HEK293 (cell line): ENCODE measurements at regions not wholly inside any gene's neighbourhood (a gene's known extent, or its start where the extent isn't known, plus 50 kb on each side); places are given as distances from the start of the nearest gene placed in this dataset.

Experiments
- CTCF ChIA-PET: fragments of 350-600 bp; formaldehyde crosslinking; extraction: SDS; loops from one replicate; lab custom pipeline; 2021; ENCODE audit warnings: antibody characterized with exemption; lab: Yijun Ruan, JAX
- POLR2A ChIA-PET: fragments of 300-600 bp; formaldehyde crosslinking; extraction: SDS; loops from one replicate; lab custom pipeline; 2020; ENCODE audit warnings: antibody characterized with exemption, inconsistent platforms; lab: Yijun Ruan, JAX
- H3K27ac ChIP-seq: fragments of 200-500 bp; sonication (Bioruptor generic); 2 replicates; pipeline ENCODE4 v1.5.1; 2014; ENCODE audit warnings: low read depth, low read length, control low read depth, inconsistent platforms; ENCODE audit errors: extremely low read depth
- H3K36me3 ChIP-seq, 2 experiments: fragments of 200-500 bp in 1 of 2; sonication (Bioruptor generic) in 1 of 2; 1 replicate in 1 of 2; 2 replicates in 1 of 2; pipeline ENCODE4 v1.5.1; 2014 to 2017; ENCODE audit warnings: inconsistent platforms in 2 of 2, low read length in 2 of 2; ENCODE audit not compliant: control insufficient read depth in 2 of 2, insufficient read depth in 1 of 2
- H3K4me1 ChIP-seq: fragments of 200-500 bp; sonication (Bioruptor generic); 2 replicates; pipeline ENCODE4 v1.5.1; 2014; ENCODE audit warnings: mild to moderate bottlenecking, low read length, inconsistent platforms; ENCODE audit not compliant: control insufficient read depth, insufficient read depth
- H3K4me3 ChIP-seq: 2 replicates; pipeline ENCODE4 v1.5.1; 2011; ENCODE audit warnings: low read depth, mild to moderate bottlenecking, control low read depth, low read length, moderate library complexity
- H3K9me3 ChIP-seq: fragments of 200-500 bp; sonication (Bioruptor generic); 2 replicates; pipeline ENCODE4 v1.5.1; 2014; ENCODE audit warnings: low read depth, low read length, inconsistent platforms; ENCODE audit not compliant: control insufficient read depth, insufficient read depth
- HOXA7 ChIP-seq: sonication (generic); formaldehyde crosslinking; IDR thresholded peaks from 2 replicates; pipeline ENCODE4 v1.8.1; 2022; ENCODE audit warnings: missing genetic modification reagents, borderline replicate concordance
- KLF1 ChIP-seq: fragments of 450-650 bp; formaldehyde crosslinking; IDR thresholded peaks from 2 replicates; pipeline ENCODE4 v1.5.1; 2016; ENCODE audit warnings: missing biosample characterization, missing genetic modification characterization
- REST ChIP-seq: fragments of 450-650 bp; formaldehyde crosslinking; IDR thresholded peaks from 2 replicates; pipeline ENCODE4 v1.5.1; 2016; ENCODE audit warnings: missing biosample characterization, missing genetic modification characterization
- SP2 ChIP-seq: fragments of 450-650 bp; formaldehyde crosslinking; IDR thresholded peaks from 2 replicates; pipeline ENCODE4 v1.5.1; 2016; ENCODE audit warnings: missing biosample characterization, missing genetic modification characterization
- TRIM28 ChIP-seq: IDR thresholded peaks from 2 replicates; pipeline ENCODE4 v1.6.1; 2011; ENCODE audit warnings: low read length, control low read depth, borderline replicate concordance
- WT1 ChIP-seq: fragments of 450-650 bp; formaldehyde crosslinking; IDR thresholded peaks from 2 replicates; pipeline ENCODE4 v1.5.1; 2016; ENCODE audit warnings: missing biosample characterization, missing genetic modification characterization
- ZBTB21 ChIP-seq: fragments of 450-650 bp; formaldehyde crosslinking; IDR thresholded peaks from 2 replicates; pipeline ENCODE4 v1.5.1; 2017; ENCODE audit warnings: missing biosample characterization, missing genetic modification characterization
- ZFP3 ChIP-seq: fragments of 450-650 bp; formaldehyde crosslinking; IDR thresholded peaks from 2 replicates; pipeline ENCODE4 v1.5.1; 2016; ENCODE audit warnings: low read depth, missing biosample characterization, missing genetic modification characterization
- ZFP41 ChIP-seq: fragments of 450-650 bp; formaldehyde crosslinking; IDR thresholded peaks from 2 replicates; pipeline ENCODE4 v1.5.1; 2016; ENCODE audit warnings: missing biosample characterization, missing genetic modification characterization, borderline replicate concordance
- ZNF114 ChIP-seq: fragments of 450-650 bp; formaldehyde crosslinking; IDR thresholded peaks from 2 replicates; pipeline ENCODE4 v1.5.0; 2017; ENCODE audit warnings: missing biosample characterization, missing genetic modification characterization
- ZNF174 ChIP-seq: fragments of 450-650 bp; formaldehyde crosslinking; IDR thresholded peaks from 2 replicates; pipeline ENCODE4 v1.5.0; 2017; ENCODE audit warnings: missing biosample characterization, mild to moderate bottlenecking, missing genetic modification characterization
- ZNF184 ChIP-seq: fragments of 450-650 bp; IDR thresholded peaks from 2 replicates; pipeline ENCODE4 v1.5.1; 2018; ENCODE audit warnings: missing biosample characterization, mild to moderate bottlenecking, missing genetic modification characterization
- ZNF19 ChIP-seq: fragments of 450-650 bp; formaldehyde crosslinking; IDR thresholded peaks from 2 replicates; pipeline ENCODE4; 2016; ENCODE audit warnings: missing biosample characterization, missing genetic modification characterization, low read depth
- ZNF23 ChIP-seq: fragments of 450-650 bp; formaldehyde crosslinking; IDR thresholded peaks from 2 replicates; pipeline ENCODE4 v1.5.1; 2016; ENCODE audit warnings: missing biosample characterization, missing genetic modification characterization, borderline replicate concordance
- ZNF366 ChIP-seq: fragments of 450-650 bp; formaldehyde crosslinking; conservative IDR thresholded peaks from 2 replicates; pipeline ENCODE4 v1.5.1; 2016; ENCODE audit warnings: missing biosample characterization, missing genetic modification characterization
- ZNF416 ChIP-seq: fragments of 450-650 bp; formaldehyde crosslinking; IDR thresholded peaks from 2 replicates; pipeline ENCODE4 v1.5.1; 2016; ENCODE audit warnings: missing biosample characterization, missing genetic modification characterization
- ZNF558 ChIP-seq: fragments of 450-650 bp; formaldehyde crosslinking; IDR thresholded peaks from 2 replicates; pipeline ENCODE4 v1.5.1; 2016; ENCODE audit warnings: missing biosample characterization, missing genetic modification characterization
- ZNF560 ChIP-seq: fragments of 450-650 bp; formaldehyde crosslinking; IDR thresholded peaks from 2 replicates; pipeline ENCODE4 v1.5.1; 2017; ENCODE audit warnings: missing biosample characterization, missing genetic modification characterization, borderline replicate concordance
- ZNF660 ChIP-seq: fragments of 450-650 bp; IDR thresholded peaks from 2 replicates; pipeline ENCODE4 v1.5.1; 2018; ENCODE audit warnings: missing biosample characterization, mild to moderate bottlenecking, missing genetic modification characterization
- ZNF664 ChIP-seq: fragments of 450-650 bp; formaldehyde crosslinking; IDR thresholded peaks from 2 replicates; pipeline ENCODE4 v1.5.1; 2016; ENCODE audit warnings: missing biosample characterization, missing genetic modification characterization
- ZNF677 ChIP-seq: fragments of 450-650 bp; IDR thresholded peaks from 2 replicates; pipeline ENCODE4 v1.5.0; 2018; ENCODE audit warnings: missing biosample characterization, mild to moderate bottlenecking, missing genetic modification characterization, moderate library complexity
- ZNF76 ChIP-seq: fragments of 450-650 bp; formaldehyde crosslinking; IDR thresholded peaks from 2 replicates; pipeline ENCODE4; 2016; ENCODE audit warnings: low read depth, missing biosample characterization, missing genetic modification characterization, borderline replicate concordance
- ZNF768 ChIP-seq: fragments of 450-650 bp; formaldehyde crosslinking; IDR thresholded peaks from 2 replicates; pipeline ENCODE4 v1.5.1; 2018; ENCODE audit warnings: missing biosample characterization, mild to moderate bottlenecking, missing genetic modification characterization
- ZNF776 ChIP-seq: fragments of 450-650 bp; formaldehyde crosslinking; IDR thresholded peaks from 2 replicates; pipeline ENCODE4 v1.5.0; 2017; ENCODE audit warnings: missing biosample characterization, missing genetic modification characterization, borderline replicate concordance
- TF ChIP-seq, protein P1 (sequence below): fragments of 450-650 bp; formaldehyde crosslinking; IDR thresholded peaks from 2 replicates; pipeline ENCODE4 v1.5.1; 2017; ENCODE audit warnings: missing biosample characterization, mild to moderate bottlenecking, missing genetic modification characterization, moderate library complexity

DNA sequence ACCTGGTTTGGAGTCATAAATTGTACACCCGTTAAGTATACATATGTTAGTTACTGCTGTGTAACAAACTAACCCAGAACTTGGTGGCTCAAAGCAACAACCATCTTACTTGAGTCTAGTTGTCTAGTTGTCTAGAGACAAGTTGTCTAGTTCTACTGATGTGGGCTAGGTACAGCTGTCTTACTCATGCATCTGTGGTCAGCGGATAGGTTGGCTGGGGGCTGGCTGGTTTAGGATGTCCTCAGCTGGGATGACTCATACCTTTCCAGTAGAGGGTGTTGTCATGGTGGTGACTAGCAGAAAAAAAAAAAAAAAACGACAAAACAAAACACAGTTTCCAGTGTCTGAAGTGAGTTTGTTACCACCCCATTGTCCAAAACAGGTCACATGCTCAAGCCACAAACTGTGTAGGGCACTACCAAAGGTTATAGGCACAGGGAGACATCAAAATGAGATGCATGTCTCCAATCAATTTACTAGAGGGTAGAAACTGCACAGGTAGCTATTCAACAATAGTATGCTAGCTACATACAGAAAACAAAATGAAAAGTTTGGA, 680.3 kb downstream of the MED13L start (continued):
- TF ChIP-seq REST (tag by site-specific recombination) (no peak), ZNF174 (tag by site-specific recombination) (no peak), HOXA7 (CRISPR knock-in tag) (no peak), ZNF558 (0 out of 2 replicates have a peak, but pooled peaks have one; percentile 18), ZNF184 (tag by site-specific recombination) (0 out of 2 replicates have a peak, but pooled peaks have one; percentile 64), ZNF416 (tag by site-specific recombination) (no peak), ZNF19 (tag by site-specific recombination) (no peak), SP2 (tag by site-specific recombination) (no peak), ZFP3 (tag by site-specific recombination) (no peak), ZNF76 (tag by site-specific recombination) (no peak), ZBTB21 (tag by site-specific recombination) (0 out of 2 replicates have a peak, but pooled peaks have one; percentile 31), ZNF560 (tag by site-specific recombination) (no peak)

DNA sequence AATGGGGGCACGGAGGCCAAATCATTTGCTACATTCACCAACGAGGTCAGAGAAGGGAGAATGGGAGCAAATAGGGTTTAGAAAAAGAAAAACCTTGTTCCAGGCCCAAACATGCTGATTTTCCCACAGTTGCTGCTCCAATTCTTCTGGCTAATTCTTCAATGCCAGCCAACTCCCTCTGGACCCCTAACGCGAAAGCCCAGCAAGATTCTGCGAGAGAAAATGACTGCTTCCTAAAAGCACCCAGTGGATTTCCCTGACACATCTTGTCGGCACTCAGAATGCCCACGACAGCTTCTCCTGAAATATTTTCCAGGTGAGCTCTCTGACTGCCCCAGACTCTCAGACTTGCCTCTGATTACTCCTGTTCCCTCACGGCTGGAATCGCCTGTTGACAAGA, 689.4 kb downstream of the MED13L start:
- no peaks in the 10 kb centered on the region for H3K9me3 ChIP-seq
- H3K4me1 ChIP-seq = no peaks in the 10 kb centered on the region
- H3K27ac ChIP-seq = no peak overlapping the region
- H3K36me3 ChIP-seq = no peaks in the 10 kb centered on the region
- no peak overlapping the region for H3K4me3 ChIP-seq
- ChIA-PET POLR2A (no interaction called here), CTCF (interaction anchor here (0.6 kb wide), 1 partner anchor 73 kb away, joined by 3 read pairs; no protein-coding TSS in a partner anchor)
- TF ChIP-seq ZFP41 (tag by site-specific recombination) (no peak), ZNF660 (tag by site-specific recombination) (no peak), ZNF677 (no peak), TRIM28 (no peak), ZNF23 (no peak), ZNF664 (tag by site-specific recombination) (no peak), ZNF114 (tag by site-specific recombination) (no peak), ZNF768 (tag by site-specific recombination) (no peak), WT1 (tag by site-specific recombination) (no peak), KLF1 (tag by site-specific recombination) (no peak), ZNF776 (tag by site-specific recombination) (no peak), ZNF366 (tag by site-specific recombination) (no peak)
- TF ChIP-seq, protein P1, sequence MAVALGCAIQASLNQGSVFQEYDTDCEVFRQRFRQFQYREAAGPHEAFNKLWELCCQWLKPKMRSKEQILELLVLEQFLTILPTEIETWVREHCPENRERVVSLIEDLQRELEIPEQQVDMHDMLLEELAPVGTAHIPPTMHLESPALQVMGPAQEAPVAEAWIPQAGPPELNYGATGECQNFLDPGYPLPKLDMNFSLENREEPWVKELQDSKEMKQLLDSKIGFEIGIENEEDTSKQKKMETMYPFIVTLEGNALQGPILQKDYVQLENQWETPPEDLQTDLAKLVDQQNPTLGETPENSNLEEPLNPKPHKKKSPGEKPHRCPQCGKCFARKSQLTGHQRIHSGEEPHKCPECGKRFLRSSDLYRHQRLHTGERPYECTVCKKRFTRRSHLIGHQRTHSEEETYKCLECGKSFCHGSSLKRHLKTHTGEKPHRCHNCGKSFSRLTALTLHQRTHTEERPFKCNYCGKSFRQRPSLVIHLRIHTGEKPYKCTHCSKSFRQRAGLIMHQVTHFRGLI = no peak
